Omental fat pad (tissue), 3 donors: ENCODE measurements at regions not wholly inside any gene's neighbourhood (a gene's known extent, or its start where the extent isn't known, plus 50 kb on each side); places are given as distances from the start of the nearest gene placed in this dataset.

ENCODE experiments used
- ATAC-seq: fragments of 150-250 bp; one replicate; pipeline ENCODE4 v1.9.1; 2016; ENCODE audit warnings: mild to moderate bottlenecking, moderate library complexity; ENCODE audit not compliant: low FRiP score
- DNase-seq: peaks from one replicate; pipeline ENCODE4 v3.0.0-alpha.2; 2019; ENCODE audit warnings: low spot score
- CTCF ChIP-seq, 3 donors: fragments of 450-650 bp; IDR thresholded peaks; one replicate each; pipeline ENCODE4 v1.5.1; 2016 to 2017; ENCODE audit warnings: antibody characterized with exemption in 3 of 3, mild to moderate bottlenecking in 3 of 3, moderate library complexity in 2 of 3

GRCh38 chr2:104444392-104444791 lies 409.5 kb upstream of the POU3F3 start:
- DNase-seq (no peak), ATAC-seq (no peak)
- TF ChIP-seq CTCF (IDR thresholded peaks at IDR 0.05): no peak

GRCh38 chr2:104444889-104445288 lies 409.0 kb upstream of the POU3F3 start:
- DNase-seq (no peak), ATAC-seq (no peak)

GRCh38 chr2:104447831-104448434 lies 406.0 kb upstream of the POU3F3 start:
- DNase-seq (no peak), ATAC-seq (no peak)
- no peak for TF ChIP-seq CTCF (IDR thresholded peaks at IDR 0.05)

More at GRCh38 chr2:104444889-104445288, 409.0 kb upstream of the POU3F3 start:
- no peak for TF ChIP-seq CTCF (IDR thresholded peaks at IDR 0.05)

- DNase-seq (no peak), ATAC-seq (no peak)
- TF ChIP-seq CTCF (IDR thresholded peaks at IDR 0.05): no peak
These were observed 405.1 kb upstream of the POU3F3 start for GRCh38 chr2:104448661-104449440.

GRCh38 chr2:104452558-104452957 lies 401.4 kb upstream of the POU3F3 start:
- no peak for TF ChIP-seq CTCF (IDR thresholded peaks at IDR 0.05)
- no peak for ATAC-seq
- DNase-seq: no peak

- DNase-seq (no peak), ATAC-seq (no peak)
- TF ChIP-seq CTCF (IDR thresholded peaks at IDR 0.05): no peak
These were observed 391.2 kb upstream of the POU3F3 start for GRCh38 chr2:104462731-104463130.

GRCh38 chr2:104465981-104466380 lies 387.9 kb upstream of the POU3F3 start:
- ATAC-seq: no peak
- no peak for TF ChIP-seq CTCF (IDR thresholded peaks at IDR 0.05)
- no peak for DNase-seq
